ENCODE measurements at regions not wholly inside any gene's neighbourhood (a gene's known extent, or its start where the extent isn't known, plus 50 kb on each side); places are given as distances from the start of the nearest gene placed in this dataset.

- Mint-ChIP-seq H3K36me3 (ENCODE audit: low read depth) (no peaks in the 10 kb centered on the region), H3K27ac (no peak overlapping the region), H3K4me3 (no peak overlapping the region), H3K4me1 (ENCODE audit: low read depth) (peaks cover 5% of the 10 kb centered on the region), H3K9me3 (no peaks in the 10 kb centered on the region), H3K27me3 (ENCODE audit: low read depth) (no peaks in the 10 kb centered on the region)
Observed at GRCh38 chr4:83189631-83190136, 75.2 kb upstream of the PLAC8 start.

GRCh38 chr4:83180431-83180968 lies 66.0 kb upstream of the PLAC8 start:
- H3K27me3 Mint-ChIP-seq (ENCODE audit: low read depth) = peaks cover 14% of the 10 kb centered on the region
- H3K4me1 Mint-ChIP-seq (ENCODE audit: low read depth) = peaks cover 2% of the 10 kb centered on the region
- no peak overlapping the region for H3K4me3 Mint-ChIP-seq
- H3K36me3 Mint-ChIP-seq (ENCODE audit: low read depth) = no peaks in the 10 kb centered on the region
- no peak overlapping the region for H3K27ac Mint-ChIP-seq
- no peaks in the 10 kb centered on the region for H3K9me3 Mint-ChIP-seq

GRCh38 chr4:83179205-83179604 lies 64.7 kb upstream of the PLAC8 start:
- Mint-ChIP-seq H3K9me3 (no peaks in the 10 kb centered on the region), H3K36me3 (ENCODE audit: low read depth) (no peaks in the 10 kb centered on the region), H3K4me3 (no peak overlapping the region), H3K4me1 (ENCODE audit: low read depth) (peaks cover 2% of the 10 kb centered on the region), H3K27me3 (ENCODE audit: low read depth) (peaks cover 14% of the 10 kb centered on the region), H3K27ac (no peak overlapping the region)

- peaks cover 2% of the 10 kb centered on the region for H3K4me1 Mint-ChIP-seq (ENCODE audit: low read depth)
- no peak overlapping the region for H3K4me3 Mint-ChIP-seq
- H3K27ac Mint-ChIP-seq = no peak overlapping the region
- peaks cover 5% of the 10 kb centered on the region for H3K27me3 Mint-ChIP-seq (ENCODE audit: low read depth)
- no peaks in the 10 kb centered on the region for H3K36me3 Mint-ChIP-seq (ENCODE audit: low read depth)
- no peaks in the 10 kb centered on the region for H3K9me3 Mint-ChIP-seq
Observed at GRCh38 chr4:83178029-83178428, 63.5 kb upstream of the PLAC8 start.

GRCh38 chr4:83177182-83177581 lies 62.7 kb upstream of the PLAC8 start:
- Mint-ChIP-seq H3K9me3 (no peaks in the 10 kb centered on the region), H3K36me3 (ENCODE audit: low read depth) (no peaks in the 10 kb centered on the region), H3K27ac (no peak overlapping the region), H3K27me3 (ENCODE audit: low read depth) (peaks cover 5% of the 10 kb centered on the region), H3K4me1 (ENCODE audit: low read depth) (peaks cover 2% of the 10 kb centered on the region), H3K4me3 (no peak overlapping the region)

GRCh38 chr4:83174844-83175414 lies 60.4 kb upstream of the PLAC8 start:
- peaks cover 1% of the 10 kb centered on the region for H3K4me1 Mint-ChIP-seq (ENCODE audit: low read depth)
- H3K27ac Mint-ChIP-seq = no peak overlapping the region
- H3K4me3 Mint-ChIP-seq = no peak overlapping the region

GRCh38 chr4:83172371-83172770 lies 57.8 kb upstream of the PLAC8 start:
- peaks cover 6% of the 10 kb centered on the region for H3K36me3 Mint-ChIP-seq (ENCODE audit: low read depth)
- H3K27ac Mint-ChIP-seq = no peak overlapping the region
- H3K4me1 Mint-ChIP-seq (ENCODE audit: low read depth) = peaks cover 1% of the 10 kb centered on the region
- H3K9me3 Mint-ChIP-seq = peaks cover 18% of the 10 kb centered on the region
- peaks cover 9% of the 10 kb centered on the region for H3K27me3 Mint-ChIP-seq (ENCODE audit: low read depth)
- no peak overlapping the region for H3K4me3 Mint-ChIP-seq

More at GRCh38 chr4:83174844-83175414, 60.4 kb upstream of the PLAC8 start:
- H3K36me3 Mint-ChIP-seq (ENCODE audit: low read depth) = peaks cover 3% of the 10 kb centered on the region
- H3K27me3 Mint-ChIP-seq (ENCODE audit: low read depth) = no peaks in the 10 kb centered on the region
- H3K9me3 Mint-ChIP-seq = peaks cover 11% of the 10 kb centered on the region

- Mint-ChIP-seq H3K27me3 (ENCODE audit: low read depth) (peaks cover 16% of the 10 kb centered on the region), H3K27ac (no peak overlapping the region), H3K9me3 (peaks cover 18% of the 10 kb centered on the region), H3K4me1 (ENCODE audit: low read depth) (peaks cover 7% of the 10 kb centered on the region), H3K4me3 (no peak overlapping the region), H3K36me3 (ENCODE audit: low read depth) (peaks cover 8% of the 10 kb centered on the region)
Observed at GRCh38 chr4:83171436-83172039, 57.0 kb upstream of the PLAC8 start.

- Mint-ChIP-seq H3K4me3 (no peak overlapping the region), H3K27me3 (ENCODE audit: low read depth) (peaks cover 20% of the 10 kb centered on the region), H3K9me3 (peaks cover 22% of the 10 kb centered on the region), H3K36me3 (ENCODE audit: low read depth) (peaks cover 8% of the 10 kb centered on the region), H3K27ac (peak overlapping the region; percentile 68), H3K4me1 (ENCODE audit: low read depth) (peaks cover 7% of the 10 kb centered on the region)
Observed at GRCh38 chr4:83170952-83171399, 56.4 kb upstream of the PLAC8 start.
